ENCODE measurements at regions not wholly inside any gene's neighbourhood (a gene's known extent, or its start where the extent isn't known, plus 50 kb on each side); places are given as distances from the start of the nearest gene placed in this dataset.

DNA sequence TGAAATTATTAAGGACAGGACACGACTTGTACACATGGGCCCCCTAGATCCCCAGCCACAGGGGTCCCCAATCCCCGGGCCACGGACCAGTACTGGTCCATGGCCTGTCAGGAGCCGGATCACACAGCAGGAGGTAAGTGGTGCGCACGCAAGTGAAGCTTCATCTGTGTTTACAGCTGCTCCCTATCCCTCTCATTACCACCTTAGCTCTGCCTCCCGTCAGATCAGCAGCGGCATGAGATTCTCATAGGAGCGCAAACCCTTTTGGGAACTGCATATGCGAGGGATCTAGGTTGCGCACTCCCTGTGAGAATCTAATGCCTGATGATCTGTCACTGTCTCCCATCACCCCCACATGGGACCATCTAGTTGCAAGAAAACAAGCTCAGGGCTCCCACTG is 137.8 kb upstream of the ZFHX3 start:
- TF ChIP-seq RARB (CRISPR knock-in tag; IDR thresholded peaks at IDR 0.05) (no peak), POU6F1 (CRISPR knock-in tag; IDR thresholded peaks at IDR 0.05; ENCODE audit: borderline replicate concordance, low read depth) (no peak), OSR1 (CRISPR knock-in tag; IDR thresholded peaks at IDR 0.05) (no peak), BACH2 (CRISPR knock-in tag; IDR thresholded peaks at IDR 0.05; ENCODE audit: borderline replicate concordance) (no peak), ZFP30 (CRISPR knock-in tag; IDR thresholded peaks at IDR 0.05) (no peak), SNAI2 (CRISPR knock-in tag; IDR thresholded peaks at IDR 0.05) (no peak), ARNTL (CRISPR knock-in tag; IDR thresholded peaks at IDR 0.05; ENCODE audit: borderline replicate concordance, low read depth) (no peak), CSDC2 (CRISPR knock-in tag; IDR thresholded peaks at IDR 0.05) (no peak), ZNF70 (CRISPR knock-in tag; IDR thresholded peaks at IDR 0.05) (no peak), ZFP3 (CRISPR knock-in tag; IDR thresholded peaks at IDR 0.05) (no peak), ZC3H10 (CRISPR knock-in tag; IDR thresholded peaks at IDR 0.05) (no peak)
- TF ChIP-seq, protein P1, sequence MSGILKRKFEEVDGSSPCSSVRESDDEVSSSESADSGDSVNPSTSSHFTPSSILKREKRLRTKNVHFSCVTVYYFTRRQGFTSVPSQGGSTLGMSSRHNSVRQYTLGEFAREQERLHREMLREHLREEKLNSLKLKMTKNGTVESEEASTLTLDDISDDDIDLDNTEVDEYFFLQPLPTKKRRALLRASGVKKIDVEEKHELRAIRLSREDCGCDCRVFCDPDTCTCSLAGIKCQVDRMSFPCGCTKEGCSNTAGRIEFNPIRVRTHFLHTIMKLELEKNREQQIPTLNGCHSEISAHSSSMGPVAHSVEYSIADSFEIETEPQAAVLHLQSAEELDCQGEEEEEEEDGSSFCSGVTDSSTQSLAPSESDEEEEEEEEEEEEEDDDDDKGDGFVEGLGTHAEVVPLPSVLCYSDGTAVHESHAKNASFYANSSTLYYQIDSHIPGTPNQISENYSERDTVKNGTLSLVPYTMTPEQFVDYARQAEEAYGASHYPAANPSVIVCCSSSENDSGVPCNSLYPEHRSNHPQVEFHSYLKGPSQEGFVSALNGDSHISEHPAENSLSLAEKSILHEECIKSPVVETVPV (CRISPR knock-in tag; IDR thresholded peaks at IDR 0.05): no peak
- TF ChIP-seq, protein P2, sequence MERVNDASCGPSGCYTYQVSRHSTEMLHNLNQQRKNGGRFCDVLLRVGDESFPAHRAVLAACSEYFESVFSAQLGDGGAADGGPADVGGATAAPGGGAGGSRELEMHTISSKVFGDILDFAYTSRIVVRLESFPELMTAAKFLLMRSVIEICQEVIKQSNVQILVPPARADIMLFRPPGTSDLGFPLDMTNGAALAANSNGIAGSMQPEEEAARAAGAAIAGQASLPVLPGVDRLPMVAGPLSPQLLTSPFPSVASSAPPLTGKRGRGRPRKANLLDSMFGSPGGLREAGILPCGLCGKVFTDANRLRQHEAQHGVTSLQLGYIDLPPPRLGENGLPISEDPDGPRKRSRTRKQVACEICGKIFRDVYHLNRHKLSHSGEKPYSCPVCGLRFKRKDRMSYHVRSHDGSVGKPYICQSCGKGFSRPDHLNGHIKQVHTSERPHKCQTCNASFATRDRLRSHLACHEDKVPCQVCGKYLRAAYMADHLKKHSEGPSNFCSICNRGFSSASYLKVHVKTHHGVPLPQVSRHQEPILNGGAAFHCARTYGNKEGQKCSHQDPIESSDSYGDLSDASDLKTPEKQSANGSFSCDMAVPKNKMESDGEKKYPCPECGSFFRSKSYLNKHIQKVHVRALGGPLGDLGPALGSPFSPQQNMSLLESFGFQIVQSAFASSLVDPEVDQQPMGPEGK (CRISPR knock-in tag; IDR thresholded peaks at IDR 0.05; ENCODE audit: borderline replicate concordance): no peak
- TF ChIP-seq, protein P3, sequence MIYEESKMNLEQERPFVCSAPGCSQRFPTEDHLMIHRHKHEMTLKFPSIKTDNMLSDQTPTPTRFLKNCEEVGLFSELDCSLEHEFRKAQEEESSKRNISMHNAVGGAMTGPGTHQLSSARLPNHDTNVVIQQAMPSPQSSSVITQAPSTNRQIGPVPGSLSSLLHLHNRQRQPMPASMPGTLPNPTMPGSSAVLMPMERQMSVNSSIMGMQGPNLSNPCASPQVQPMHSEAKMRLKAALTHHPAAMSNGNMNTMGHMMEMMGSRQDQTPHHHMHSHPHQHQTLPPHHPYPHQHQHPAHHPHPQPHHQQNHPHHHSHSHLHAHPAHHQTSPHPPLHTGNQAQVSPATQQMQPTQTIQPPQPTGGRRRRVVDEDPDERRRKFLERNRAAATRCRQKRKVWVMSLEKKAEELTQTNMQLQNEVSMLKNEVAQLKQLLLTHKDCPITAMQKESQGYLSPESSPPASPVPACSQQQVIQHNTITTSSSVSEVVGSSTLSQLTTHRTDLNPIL (CRISPR knock-in tag; IDR thresholded peaks at IDR 0.05; ENCODE audit: low read depth): no peak

Measured in SK-N-SH treated with all-trans-retinoic acid at 6 μM for 48 hours (cell line).